ENCODE measurements at regions not wholly inside any gene's neighbourhood (a gene's known extent, or its start where the extent isn't known, plus 50 kb on each side); places are given as distances from the start of the nearest gene placed in this dataset.
"Not testable (repeated sequence)": the region's sequence is repeated elsewhere in the genome, so short reads cannot be mapped to it uniquely, and the experiment has no call there.

DNA sequence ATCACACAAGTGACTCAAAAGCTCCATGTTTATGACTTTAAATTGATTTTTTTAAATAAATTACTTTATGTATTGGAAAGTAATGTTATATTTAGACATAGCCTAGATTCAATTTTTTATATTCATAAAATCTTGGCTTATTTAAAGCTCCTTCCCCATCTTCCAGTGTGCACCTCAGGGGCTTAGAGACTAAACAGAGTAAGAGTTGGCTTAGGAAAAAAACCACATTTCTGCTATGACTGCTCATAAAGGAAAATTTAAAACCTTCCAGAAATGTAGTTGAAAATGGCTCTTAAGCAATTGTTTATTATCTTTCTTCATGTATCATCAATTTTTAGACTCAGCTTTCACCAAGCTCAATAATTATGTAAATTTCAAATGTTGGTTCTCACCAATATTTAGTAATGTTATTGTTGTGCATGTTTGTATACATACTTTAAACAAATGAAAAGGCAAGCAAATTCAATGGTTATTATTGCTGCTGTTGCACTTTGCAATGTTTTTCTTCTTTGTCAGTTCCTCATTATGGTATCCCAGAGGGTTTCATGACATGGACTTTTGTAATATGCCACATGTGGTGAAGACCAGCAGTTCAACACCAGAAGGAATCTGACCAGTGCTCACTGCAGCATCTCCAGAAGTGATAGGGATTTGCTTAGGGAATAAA, 700.1 kb upstream of the ANKRD30A start:
- no peak overlapping the region for H3K4me3 ChIP-seq (ENCODE audit: low read depth in 1 of 2, low read length in 2 of 2)
- no peaks in the 10 kb centered on the region for H3K4me1 ChIP-seq (ENCODE audit: control insufficient read depth in 2 of 2, insufficient read depth in 2 of 2, low read length in 1 of 2)
- H3K27ac ChIP-seq (ENCODE audit: low read depth in 2 of 2, low read length in 1 of 2): no peak overlapping the region
- H3K27me3 ChIP-seq (ENCODE audit: control insufficient read depth in 1 of 2, insufficient read depth in 2 of 2, low read length in 2 of 2): no peaks in the 10 kb centered on the region
- H3K36me3 ChIP-seq (ENCODE audit: control insufficient read depth in 2 of 2, insufficient read depth in 2 of 2, low read length in 1 of 2): no peaks in the 10 kb centered on the region
- no peaks in the 10 kb centered on the region for H3K9me3 ChIP-seq (ENCODE audit: control insufficient read depth in 2 of 2, insufficient read depth in 1 of 2, low read depth in 1 of 2, low read length in 1 of 2)

DNA sequence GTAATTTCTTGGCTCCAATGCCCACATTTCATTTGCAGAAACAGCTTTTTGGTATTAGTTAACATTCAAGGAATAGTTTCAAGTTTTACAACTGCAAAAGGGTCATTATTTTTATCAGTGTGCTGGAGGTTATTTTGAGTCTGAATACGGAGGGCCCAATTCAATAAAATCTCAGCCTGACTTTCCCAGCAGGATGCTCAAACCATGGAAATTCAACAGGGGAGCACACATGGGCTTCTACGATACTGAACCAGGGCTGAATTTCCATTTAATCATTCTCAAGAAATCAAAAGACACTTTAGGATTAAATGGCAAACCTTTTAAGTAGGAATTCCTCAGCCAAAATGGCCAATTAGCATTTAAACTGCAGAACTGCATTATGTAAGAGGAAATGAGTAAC, 700.9 kb upstream of the ANKRD30A start:
- no peaks in the 10 kb centered on the region for H3K27me3 ChIP-seq (ENCODE audit: control insufficient read depth in 1 of 2, insufficient read depth in 2 of 2, low read length in 2 of 2)
- no peaks in the 10 kb centered on the region for H3K4me1 ChIP-seq (ENCODE audit: control insufficient read depth in 2 of 2, insufficient read depth in 2 of 2, low read length in 1 of 2)
- no peak overlapping the region for H3K4me3 ChIP-seq (ENCODE audit: low read depth in 1 of 2, low read length in 2 of 2)
- H3K9me3 ChIP-seq (ENCODE audit: control insufficient read depth in 2 of 2, insufficient read depth in 1 of 2, low read depth in 1 of 2, low read length in 1 of 2): no peaks in the 10 kb centered on the region
- 73 to 81% methylated on average over 2 of the region's 2 CpGs for WGBS, 2 donors
- H3K27ac ChIP-seq (ENCODE audit: low read depth in 2 of 2, low read length in 1 of 2): no peak overlapping the region
- no peaks in the 10 kb centered on the region for H3K36me3 ChIP-seq (ENCODE audit: control insufficient read depth in 2 of 2, insufficient read depth in 2 of 2, low read length in 1 of 2)

GRCh38 chr10:36423821-36424248, 701.6 kb upstream of the ANKRD30A start:
- H3K27ac ChIP-seq (ENCODE audit: low read depth in 2 of 2, low read length in 1 of 2): no peak overlapping the region
- H3K4me3 ChIP-seq (ENCODE audit: low read depth in 1 of 2, low read length in 2 of 2): no peak overlapping the region
- no peaks in the 10 kb centered on the region for H3K36me3 ChIP-seq (ENCODE audit: control insufficient read depth in 2 of 2, insufficient read depth in 2 of 2, low read length in 1 of 2)
- H3K9me3 ChIP-seq (ENCODE audit: control insufficient read depth in 2 of 2, insufficient read depth in 1 of 2, low read depth in 1 of 2, low read length in 1 of 2): no peaks in the 10 kb centered on the region
- WGBS, 2 donors: 63 to 81% methylated on average over 3 of the region's 3 CpGs
- no peaks in the 10 kb centered on the region for H3K27me3 ChIP-seq (ENCODE audit: control insufficient read depth in 1 of 2, insufficient read depth in 2 of 2, low read length in 2 of 2)
- H3K4me1 ChIP-seq (ENCODE audit: control insufficient read depth in 2 of 2, insufficient read depth in 2 of 2, low read length in 1 of 2): no peaks in the 10 kb centered on the region

DNA sequence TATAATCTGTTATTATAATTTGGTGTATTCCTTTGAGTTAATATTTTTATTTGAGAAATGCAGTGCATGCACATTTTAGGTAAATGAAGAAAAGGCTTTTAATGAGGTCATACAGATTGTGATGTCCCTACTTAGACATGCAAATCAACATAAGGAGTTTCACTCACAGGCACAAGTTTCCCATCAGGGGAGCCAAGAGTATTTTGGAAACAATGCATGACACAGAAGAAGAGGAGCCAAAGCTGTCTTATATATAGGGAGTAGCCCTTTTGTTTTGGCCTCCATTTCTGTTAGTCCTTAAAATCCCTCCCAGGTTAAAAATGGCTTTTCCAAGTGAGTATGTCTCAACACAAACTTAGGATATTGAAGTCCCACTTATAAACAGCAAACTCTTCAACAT, 703.4 kb upstream of the ANKRD30A start:
- Histone ChIP-seq H3K27me3 (ENCODE audit: control insufficient read depth in 1 of 2, insufficient read depth in 2 of 2, low read length in 2 of 2) (no peaks in the 10 kb centered on the region), H3K27ac (ENCODE audit: low read depth in 2 of 2, low read length in 1 of 2) (no peak overlapping the region), H3K36me3 (ENCODE audit: control insufficient read depth in 2 of 2, insufficient read depth in 2 of 2, low read length in 1 of 2) (no peaks in the 10 kb centered on the region), H3K4me1 (ENCODE audit: control insufficient read depth in 2 of 2, insufficient read depth in 2 of 2, low read length in 1 of 2) (no peaks in the 10 kb centered on the region), H3K9me3 (ENCODE audit: control insufficient read depth in 2 of 2, insufficient read depth in 1 of 2, low read depth in 1 of 2, low read length in 1 of 2) (no peaks in the 10 kb centered on the region), H3K4me3 (ENCODE audit: low read depth in 1 of 2, low read length in 2 of 2) (no peak overlapping the region)

DNA sequence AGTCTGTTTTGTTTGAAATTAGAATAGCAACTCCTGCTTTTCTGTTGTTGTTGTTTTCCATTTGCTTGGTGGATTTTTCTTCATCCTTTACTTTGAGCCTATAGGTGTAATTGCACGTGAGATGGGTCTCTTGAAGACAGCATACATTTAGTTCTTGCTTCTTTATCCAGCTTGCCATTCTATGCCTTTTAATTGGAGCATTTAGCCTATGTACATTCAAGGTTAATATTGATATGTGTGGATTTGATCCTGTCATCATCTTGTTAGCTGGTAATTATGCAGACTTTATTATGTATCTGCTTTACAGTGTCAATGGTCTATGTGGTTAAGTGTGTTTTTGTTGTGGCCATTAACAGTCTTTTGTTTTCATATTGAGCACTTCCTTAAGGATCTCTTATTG, 708.9 kb upstream of the ANKRD30A start:
- 31 to 58% methylated on average over 1 of the region's 1 CpG for WGBS, 2 donors
- Histone ChIP-seq H3K36me3 (ENCODE audit: control insufficient read depth in 2 of 2, insufficient read depth in 2 of 2, low read length in 1 of 2) (no peaks in the 10 kb centered on the region), H3K27me3 (ENCODE audit: control insufficient read depth in 1 of 2, insufficient read depth in 2 of 2, low read length in 2 of 2) (no peaks in the 10 kb centered on the region), H3K27ac (ENCODE audit: low read depth in 2 of 2, low read length in 1 of 2) (no peak overlapping the region), H3K9me3 (ENCODE audit: control insufficient read depth in 2 of 2, insufficient read depth in 1 of 2, low read depth in 1 of 2, low read length in 1 of 2) (no peaks in the 10 kb centered on the region), H3K4me3 (ENCODE audit: low read depth in 1 of 2, low read length in 2 of 2) (no peak overlapping the region), H3K4me1 (ENCODE audit: control insufficient read depth in 2 of 2, insufficient read depth in 2 of 2, low read length in 1 of 2) (no peaks in the 10 kb centered on the region)

DNA sequence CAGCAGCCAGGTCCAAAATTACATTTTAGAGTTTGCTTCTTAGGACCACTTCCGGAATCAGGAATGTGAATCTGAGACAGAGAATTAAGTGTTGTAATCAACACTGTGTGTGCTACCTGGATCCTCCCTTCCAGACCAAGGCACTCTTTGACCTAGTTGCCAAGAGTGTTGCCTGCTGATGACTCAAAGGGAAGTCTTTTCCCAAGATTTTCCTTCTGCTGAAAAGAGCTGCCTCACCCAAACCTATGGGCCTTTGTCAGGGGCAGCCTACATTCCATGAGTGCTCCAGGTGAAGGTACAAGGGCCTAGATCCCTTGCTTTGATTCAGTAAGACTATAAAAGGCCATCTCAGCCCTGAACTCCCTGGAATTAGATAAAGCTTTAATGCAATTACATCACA, 712.5 kb upstream of the ANKRD30A start:
- no peaks in the 10 kb centered on the region for H3K36me3 ChIP-seq (ENCODE audit: control insufficient read depth in 2 of 2, insufficient read depth in 2 of 2, low read length in 1 of 2)
- 86 to 88% methylated on average over 1 of the region's 1 CpG for WGBS, 2 donors
- no peaks in the 10 kb centered on the region for H3K9me3 ChIP-seq (ENCODE audit: control insufficient read depth in 2 of 2, insufficient read depth in 1 of 2, low read depth in 1 of 2, low read length in 1 of 2)
- H3K27me3 ChIP-seq (ENCODE audit: control insufficient read depth in 1 of 2, insufficient read depth in 2 of 2, low read length in 2 of 2): no peaks in the 10 kb centered on the region
- H3K4me3 ChIP-seq (ENCODE audit: low read depth in 1 of 2, low read length in 2 of 2): no peak overlapping the region
- H3K4me1 ChIP-seq (ENCODE audit: control insufficient read depth in 2 of 2, insufficient read depth in 2 of 2, low read length in 1 of 2): no peaks in the 10 kb centered on the region
- no peak overlapping the region for H3K27ac ChIP-seq (ENCODE audit: low read depth in 2 of 2, low read length in 1 of 2)

DNA sequence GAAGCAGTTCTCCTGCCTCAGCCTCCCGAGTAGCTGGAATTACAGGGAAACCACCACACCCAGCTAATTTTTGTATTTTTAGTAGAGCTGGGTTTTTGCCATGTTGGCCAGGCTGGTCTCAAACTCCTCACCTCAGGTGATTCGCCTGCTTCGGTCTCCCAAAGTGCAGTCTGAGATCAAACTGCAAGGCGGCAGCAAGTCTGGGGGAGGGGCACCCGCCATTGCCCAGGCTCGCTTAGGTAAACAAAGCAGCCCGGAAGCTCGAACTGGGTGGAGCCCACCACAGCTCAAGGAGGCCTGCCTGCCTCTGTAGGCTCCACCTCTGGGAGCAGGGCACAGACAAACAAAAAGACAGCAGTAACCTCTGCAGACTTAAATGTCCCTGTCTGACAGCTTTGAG, 725.2 kb upstream of the ANKRD30A start:
- not testable (repeated sequence) for H3K27ac ChIP-seq (ENCODE audit: low read depth in 2 of 2, low read length in 1 of 2); H3K36me3 ChIP-seq (ENCODE audit: control insufficient read depth in 2 of 2, insufficient read depth in 2 of 2, low read length in 1 of 2); H3K27me3 ChIP-seq (ENCODE audit: control insufficient read depth in 1 of 2, insufficient read depth in 2 of 2, low read length in 2 of 2); H3K9me3 ChIP-seq (ENCODE audit: control insufficient read depth in 2 of 2, insufficient read depth in 1 of 2, low read depth in 1 of 2, low read length in 1 of 2); H3K4me1 ChIP-seq (ENCODE audit: control insufficient read depth in 2 of 2, insufficient read depth in 2 of 2, low read length in 1 of 2); H3K4me3 ChIP-seq (ENCODE audit: low read depth in 1 of 2, low read length in 2 of 2)
- 43 to 48% methylated on average over 7 to 8 of the region's 8 CpGs for WGBS, 2 donors

DNA sequence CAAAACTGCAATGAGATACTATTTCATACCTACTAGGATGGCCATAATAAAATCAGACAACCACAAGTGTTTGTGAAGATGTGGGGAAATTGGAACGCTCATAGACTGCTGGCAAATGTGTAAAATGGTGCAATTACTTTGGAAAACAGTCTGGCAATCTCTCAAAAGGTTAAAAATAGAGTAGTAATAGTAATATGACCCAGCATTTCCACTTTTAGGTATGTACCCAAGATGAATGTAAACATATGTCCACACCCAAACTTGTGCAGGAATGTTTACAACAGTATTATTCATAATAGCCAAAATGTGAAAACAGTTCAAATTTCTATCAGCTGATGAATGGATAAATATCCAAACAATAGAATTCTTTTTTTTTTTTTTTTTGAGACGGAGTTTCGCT, 731.6 kb upstream of the ANKRD30A start:
- 75 to 83% methylated on average over 3 of the region's 3 CpGs for WGBS, 2 donors
- H3K27me3 ChIP-seq (ENCODE audit: control insufficient read depth in 1 of 2, insufficient read depth in 2 of 2, low read length in 2 of 2): no peaks in the 10 kb centered on the region
- H3K9me3 ChIP-seq (ENCODE audit: control insufficient read depth in 2 of 2, insufficient read depth in 1 of 2, low read depth in 1 of 2, low read length in 1 of 2): no peaks in the 10 kb centered on the region
- no peaks in the 10 kb centered on the region for H3K36me3 ChIP-seq (ENCODE audit: control insufficient read depth in 2 of 2, insufficient read depth in 2 of 2, low read length in 1 of 2)
- H3K27ac ChIP-seq (ENCODE audit: low read depth in 2 of 2, low read length in 1 of 2): no peak overlapping the region
- H3K4me1 ChIP-seq (ENCODE audit: control insufficient read depth in 2 of 2, insufficient read depth in 2 of 2, low read length in 1 of 2): no peaks in the 10 kb centered on the region
- no peak overlapping the region for H3K4me3 ChIP-seq (ENCODE audit: low read depth in 1 of 2, low read length in 2 of 2)

DNA sequence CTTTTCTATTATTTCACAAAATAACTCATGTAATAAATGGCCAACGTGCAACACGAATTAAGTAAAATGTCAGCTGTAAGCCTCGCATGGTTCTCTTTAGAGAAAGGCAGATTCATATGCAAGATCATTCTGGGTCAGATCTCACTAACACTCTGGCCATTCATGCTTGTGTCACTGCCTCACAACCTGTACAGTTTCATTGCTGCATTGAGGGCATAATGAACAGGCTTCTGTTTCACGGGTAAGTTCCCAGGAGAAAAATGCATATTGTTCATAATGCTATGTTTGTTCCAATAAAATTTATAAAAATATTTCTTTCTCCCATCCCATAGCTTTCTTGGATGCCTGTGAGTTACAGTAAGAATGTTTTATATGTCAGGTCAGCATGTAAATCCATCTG, 734.0 kb upstream of the ANKRD30A start:
- WGBS, 2 donors: 74 to 78% methylated on average over 4 of the region's 4 CpGs
- no peaks in the 10 kb centered on the region for H3K9me3 ChIP-seq (ENCODE audit: control insufficient read depth in 2 of 2, insufficient read depth in 1 of 2, low read depth in 1 of 2, low read length in 1 of 2)
- no peaks in the 10 kb centered on the region for H3K4me1 ChIP-seq (ENCODE audit: control insufficient read depth in 2 of 2, insufficient read depth in 2 of 2, low read length in 1 of 2)
- no peak overlapping the region for H3K27ac ChIP-seq (ENCODE audit: low read depth in 2 of 2, low read length in 1 of 2)
- no peaks in the 10 kb centered on the region for H3K36me3 ChIP-seq (ENCODE audit: control insufficient read depth in 2 of 2, insufficient read depth in 2 of 2, low read length in 1 of 2)
- H3K27me3 ChIP-seq (ENCODE audit: control insufficient read depth in 1 of 2, insufficient read depth in 2 of 2, low read length in 2 of 2): no peaks in the 10 kb centered on the region
- no peak overlapping the region for H3K4me3 ChIP-seq (ENCODE audit: low read depth in 1 of 2, low read length in 2 of 2)

GRCh38 chr10:36390221-36390620, 735.2 kb upstream of the ANKRD30A start:
- 56% methylated on average over 1 of the region's 1 CpG for WGBS, 2 donors
- Histone ChIP-seq H3K4me1 (ENCODE audit: control insufficient read depth in 2 of 2, insufficient read depth in 2 of 2, low read length in 1 of 2) (no peaks in the 10 kb centered on the region), H3K4me3 (ENCODE audit: low read depth in 1 of 2, low read length in 2 of 2) (no peak overlapping the region), H3K36me3 (ENCODE audit: control insufficient read depth in 2 of 2, insufficient read depth in 2 of 2, low read length in 1 of 2) (no peaks in the 10 kb centered on the region), H3K27me3 (ENCODE audit: control insufficient read depth in 1 of 2, insufficient read depth in 2 of 2, low read length in 2 of 2) (no peaks in the 10 kb centered on the region), H3K9me3 (ENCODE audit: control insufficient read depth in 2 of 2, insufficient read depth in 1 of 2, low read depth in 1 of 2, low read length in 1 of 2) (no peaks in the 10 kb centered on the region), H3K27ac (ENCODE audit: low read depth in 2 of 2, low read length in 1 of 2) (no peak overlapping the region)
